Hematopoietic multipotent progenitor cell treated with erythropoietin and hydrocortisone succinate and interleukin-3 and kit ligand, for 4 days (in vitro differentiated cells): ENCODE measurements at regions not wholly inside any gene's neighbourhood (a gene's known extent, or its start where the extent isn't known, plus 50 kb on each side); places are given as distances from the start of the nearest gene placed in this dataset.
A peak's percentile ranks its signal among the peaks of the same experiment; 100 is the strongest.
"Not testable (repeated sequence)": the region's sequence is repeated elsewhere in the genome, so short reads cannot be mapped to it uniquely, and the experiment has no call there.

Experiments
- DNase-seq: peaks from one replicate; pipeline ENCODE4 v3.0.0-alpha.2; 2015

GRCh38 chr10:119996944-119997343 is 104.4 kb downstream of the SEC23IP start:
- DNase-seq = no peak

DNA sequence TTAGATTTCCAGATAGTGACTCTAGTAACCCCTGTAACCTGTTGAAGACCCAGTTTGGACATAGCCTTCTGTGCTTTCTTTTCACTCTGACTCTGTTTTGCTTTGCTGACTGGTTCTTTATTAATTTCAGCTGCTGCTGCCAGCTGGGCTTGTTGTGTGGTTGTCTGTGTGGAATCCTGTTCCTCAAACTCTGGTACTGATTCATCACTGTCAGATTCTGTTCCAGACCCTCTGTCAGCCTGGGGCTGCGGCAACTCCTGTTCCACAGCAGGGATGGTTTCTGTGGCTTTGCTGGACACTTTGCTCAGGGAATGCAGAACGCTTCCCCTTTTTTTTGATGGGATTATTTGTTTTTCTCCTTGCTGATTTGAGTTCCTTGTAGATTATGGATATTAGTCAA is 104.9 kb downstream of the SEC23IP start:
- no peak for DNase-seq

DNA sequence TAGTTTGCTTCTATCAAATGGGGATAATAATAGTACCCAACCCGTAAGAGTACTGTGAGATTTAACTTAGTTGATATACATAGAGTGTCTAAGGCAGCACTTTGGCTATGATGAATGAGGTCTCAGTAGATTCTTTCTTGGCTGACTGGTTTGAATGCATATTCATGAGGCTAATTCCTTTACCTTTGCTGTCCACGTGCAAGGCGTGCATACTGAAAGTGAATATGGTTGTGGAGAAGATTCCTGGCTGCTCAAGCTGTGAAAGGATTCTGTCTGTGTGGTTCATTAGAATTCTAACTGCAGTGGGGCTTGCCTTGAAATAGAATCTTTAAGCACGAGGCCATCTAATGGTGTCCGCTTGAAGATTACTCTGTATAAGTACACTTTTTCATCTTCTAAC is 110.3 kb downstream of the SEC23IP start:
- DNase-seq = no peak

- DNase-seq = no peak
Observed at GRCh38 chr10:120005207-120006201, 113.0 kb downstream of the SEC23IP start.

GRCh38 chr10:120007261-120007660 is 114.7 kb downstream of the SEC23IP start:
- no peak for DNase-seq

DNA sequence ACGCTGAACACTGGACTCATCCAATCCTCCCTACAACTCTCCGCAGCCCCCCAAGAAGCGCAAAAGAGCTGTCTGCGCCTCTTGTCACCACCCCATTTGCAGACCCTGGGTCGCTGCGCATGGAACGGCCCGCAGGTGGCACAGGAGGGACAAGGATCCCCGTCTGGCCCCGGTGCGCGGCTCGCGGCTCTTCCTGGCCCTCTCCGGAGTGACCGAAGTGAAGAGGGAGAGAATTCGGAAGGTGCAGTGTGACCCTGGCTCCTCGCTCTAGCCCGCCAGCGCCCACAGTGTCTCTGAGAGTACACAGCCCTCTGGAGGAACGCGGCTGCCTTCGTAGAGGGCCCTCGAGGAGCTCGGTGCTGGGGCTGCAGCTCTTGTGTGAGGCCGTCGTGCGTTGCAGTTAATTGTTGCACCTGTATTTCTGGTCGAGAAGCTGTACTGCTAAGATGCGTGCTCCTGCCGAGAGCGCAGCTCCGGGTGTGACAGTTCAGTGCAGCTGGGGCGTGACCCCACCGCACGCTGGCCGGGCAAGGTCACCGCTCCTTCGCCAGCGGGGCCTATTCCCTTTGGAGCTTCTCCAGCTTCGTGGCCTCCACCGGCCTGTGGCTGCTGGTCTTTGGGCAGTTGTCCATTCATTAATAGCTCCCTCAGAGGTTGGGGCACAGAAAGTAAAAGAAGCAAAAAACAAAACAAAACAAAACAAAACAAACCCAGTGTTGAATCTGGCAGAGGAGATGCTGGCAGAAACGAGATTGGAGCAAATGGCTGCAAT is 119.0 kb downstream of the SEC23IP start:
- DNase-seq = no peak

DNA sequence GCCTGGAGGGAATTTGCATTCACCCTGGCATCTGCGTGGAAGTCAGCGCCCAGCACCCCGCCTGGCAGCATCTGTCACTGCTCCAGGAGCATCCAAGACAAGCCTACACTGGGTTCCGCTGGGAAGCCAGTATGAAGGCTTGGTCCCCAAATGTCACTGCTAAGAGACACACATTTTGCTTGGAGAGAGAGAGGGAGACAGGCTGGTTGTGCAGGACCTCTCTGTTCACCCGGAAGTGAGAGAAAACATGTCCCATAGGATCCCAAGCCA is 119.5 kb downstream of the SEC23IP start:
- DNase-seq = no peak

- DNase-seq = no peak
Observed at GRCh38 chr10:120012566-120012965, 120.0 kb downstream of the SEC23IP start.

- no peak for DNase-seq
Observed at GRCh38 chr10:120014031-120014430, 121.5 kb downstream of the SEC23IP start.

GRCh38 chr10:120015064-120015463 is 122.5 kb downstream of the SEC23IP start:
- no peak for DNase-seq

- DNase-seq = no peak
Observed at GRCh38 chr10:120016906-120017305, 124.4 kb downstream of the SEC23IP start.

DNA sequence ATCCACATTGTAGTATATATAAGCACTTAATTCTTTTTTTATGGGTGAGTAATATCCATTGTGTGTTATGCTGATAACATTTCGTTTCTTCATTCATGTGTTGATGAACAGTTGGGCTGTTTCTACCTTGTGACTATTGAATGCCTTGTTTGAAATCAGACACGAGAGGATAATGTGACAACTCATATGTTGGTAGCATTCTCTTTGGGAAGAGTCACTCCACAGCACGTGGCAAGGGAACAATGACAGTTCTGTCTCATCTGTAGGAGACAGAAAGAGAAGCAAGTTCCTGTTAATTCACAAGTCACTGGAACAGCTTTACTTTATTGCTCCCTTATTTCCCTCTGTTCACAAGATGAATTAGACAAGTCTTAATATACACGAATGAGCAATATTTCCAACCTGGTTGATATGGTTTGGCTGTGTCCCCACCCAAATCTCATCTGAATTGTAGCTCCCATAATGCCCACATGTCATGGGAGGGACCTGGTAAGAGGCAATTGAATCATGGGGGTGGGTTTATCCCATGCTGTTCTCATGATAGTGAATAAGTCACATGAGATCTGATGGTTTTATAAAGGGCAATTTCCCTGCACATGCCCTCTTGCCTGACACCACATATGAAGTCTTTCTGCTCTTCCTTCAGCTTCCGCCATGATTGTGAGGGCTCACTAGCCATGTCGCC is 125.3 kb downstream of the SEC23IP start:
- no peak for DNase-seq

DNA sequence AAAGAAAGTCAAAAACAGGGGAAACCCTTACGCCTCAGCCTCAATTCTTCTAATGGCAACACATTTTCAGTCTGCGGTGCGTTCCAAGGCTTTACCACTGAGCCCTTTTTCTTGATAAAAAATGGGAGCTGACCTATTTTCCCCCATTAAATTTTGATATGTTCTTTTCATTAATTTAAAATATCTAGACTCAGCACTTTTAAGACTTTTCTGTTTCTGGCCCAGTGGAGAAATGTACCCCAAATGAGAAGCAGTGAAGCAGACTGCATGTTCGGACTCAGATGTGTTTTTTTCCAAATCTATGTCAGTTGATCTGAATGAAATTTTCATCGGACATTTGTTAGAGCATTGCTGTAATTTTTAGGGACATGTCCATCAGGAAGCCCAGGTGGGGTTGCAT is 126.2 kb downstream of the SEC23IP start:
- no peak for DNase-seq

DNA sequence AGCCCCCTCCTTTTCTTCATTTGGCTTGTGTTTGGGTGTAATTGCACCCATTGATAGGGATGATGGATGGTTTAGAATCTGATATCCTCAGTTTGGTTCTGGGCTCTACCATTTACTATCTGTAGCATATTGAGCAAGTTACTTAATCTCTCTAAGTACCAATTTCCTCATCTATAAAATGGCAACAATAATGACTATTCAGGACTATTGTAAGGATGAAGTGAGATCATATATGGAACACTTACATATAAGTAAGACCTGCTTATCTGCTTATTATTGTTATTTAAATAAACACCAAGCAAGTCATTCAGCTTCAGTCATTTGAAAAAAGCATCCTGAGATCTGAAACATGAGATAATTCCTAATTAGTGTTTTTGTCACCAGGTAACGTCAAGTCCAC is 127.0 kb downstream of the SEC23IP start:
- DNase-seq = no peak

GRCh38 chr10:120022357-120022756 is 129.8 kb downstream of the SEC23IP start:
- DNase-seq = no peak

DNA sequence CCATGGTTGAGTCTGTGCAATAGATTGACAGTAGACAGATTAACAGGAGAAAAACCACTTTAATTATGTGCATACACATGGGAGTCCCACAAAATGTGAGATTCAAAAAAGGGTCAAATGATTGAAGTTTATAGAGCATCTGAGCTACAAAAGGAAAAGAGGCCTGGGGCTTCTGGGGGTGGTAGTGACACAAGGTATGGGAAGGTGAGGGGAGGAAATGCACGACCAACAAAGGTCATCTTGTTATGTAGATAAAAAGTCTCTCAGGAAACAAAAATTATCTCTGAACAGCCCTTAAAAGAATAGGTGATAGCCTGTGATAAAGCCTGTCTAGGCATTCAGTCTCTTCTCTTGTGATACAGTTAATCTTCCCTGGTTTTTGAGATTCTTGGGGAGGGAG is 141.7 kb downstream of the SEC23IP start:
- DNase-seq = no peak

DNA sequence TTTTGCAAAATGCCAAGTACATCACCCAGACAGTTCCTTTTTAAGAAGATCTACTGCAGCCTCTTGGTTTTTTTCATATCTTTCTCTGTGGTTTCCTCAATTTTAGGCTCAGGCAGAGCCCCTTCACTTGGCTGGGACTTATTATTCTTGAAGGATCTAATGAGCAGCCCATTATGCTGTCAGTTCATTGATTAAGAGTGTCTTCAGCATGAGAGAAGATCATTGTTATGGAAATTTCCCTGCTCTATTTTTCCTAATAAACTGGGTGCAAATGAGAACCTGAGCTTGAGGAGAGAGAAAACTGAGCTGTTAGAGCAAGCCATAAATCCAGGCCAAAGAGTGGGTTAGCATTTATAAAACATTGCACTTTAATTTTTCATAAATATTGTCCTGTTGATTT is 146.5 kb downstream of the SEC23IP start:
- DNase-seq = no peak

DNA sequence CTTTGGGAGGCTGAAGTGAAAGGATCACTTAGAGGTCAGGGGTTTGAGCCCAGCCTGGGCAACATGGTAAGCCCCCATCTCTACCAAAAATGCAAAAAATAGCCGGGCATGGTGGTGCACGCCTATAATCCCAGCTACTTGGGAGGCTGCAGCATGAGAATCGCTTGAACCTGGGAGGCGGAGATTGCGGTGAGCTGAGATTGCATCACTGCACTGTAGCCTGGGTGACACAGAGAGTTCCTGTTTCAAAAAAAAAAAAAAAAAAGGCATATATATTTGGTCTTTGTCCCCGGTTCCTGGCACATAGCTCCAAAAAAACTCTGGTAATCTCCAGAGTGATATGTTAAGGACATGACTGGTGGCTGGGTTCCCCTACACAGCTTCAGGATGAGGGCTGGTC is 147.3 kb downstream of the SEC23IP start:
- DNase-seq = no peak

- DNase-seq = no peak
Observed at GRCh38 chr10:120041807-120042559, 149.5 kb downstream of the SEC23IP start.

DNA sequence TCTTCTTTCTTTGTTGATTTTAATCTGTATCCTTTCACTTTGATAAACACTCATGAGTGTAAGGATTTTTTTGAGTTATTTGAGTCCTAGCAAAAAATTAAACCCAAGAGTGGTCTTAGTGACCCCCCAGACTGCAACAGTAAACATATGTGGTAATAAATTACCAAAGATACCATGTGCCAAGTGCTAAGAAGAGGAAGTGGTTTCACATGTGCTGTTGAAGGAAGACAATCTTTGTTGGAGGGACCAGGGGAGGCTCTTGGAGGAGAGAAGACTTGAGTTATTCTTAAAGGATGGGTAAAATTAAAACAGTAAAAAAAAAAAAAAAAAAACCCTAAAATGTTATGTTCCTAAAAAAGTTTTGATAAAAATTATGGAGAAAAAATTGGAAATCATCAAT is 150.2 kb downstream of the SEC23IP start:
- peak; percentile 30 for DNase-seq

GRCh38 chr10:120047373-120047772 is 154.8 kb downstream of the SEC23IP start:
- DNase-seq = not testable (repeated sequence)

DNA sequence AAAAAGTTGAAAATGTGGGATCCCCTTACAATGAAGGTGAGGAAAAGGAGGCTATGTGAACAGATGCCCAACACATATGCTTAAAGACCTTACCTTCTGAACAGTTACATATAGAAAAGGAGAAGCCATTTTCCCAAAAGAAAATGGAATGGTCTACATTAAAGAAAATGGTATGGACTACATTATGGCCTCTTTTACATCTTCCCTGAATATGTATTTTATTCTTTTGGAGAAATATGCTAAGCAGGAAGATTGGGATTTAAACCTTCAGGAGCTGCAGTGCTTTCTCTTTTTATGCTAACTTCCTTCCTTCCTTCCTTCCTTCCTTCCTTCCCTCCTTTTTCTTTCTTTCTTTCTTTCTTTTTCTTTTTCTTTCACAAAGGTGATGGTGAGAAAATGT is 155.4 kb downstream of the SEC23IP start:
- no peak for DNase-seq

DNA sequence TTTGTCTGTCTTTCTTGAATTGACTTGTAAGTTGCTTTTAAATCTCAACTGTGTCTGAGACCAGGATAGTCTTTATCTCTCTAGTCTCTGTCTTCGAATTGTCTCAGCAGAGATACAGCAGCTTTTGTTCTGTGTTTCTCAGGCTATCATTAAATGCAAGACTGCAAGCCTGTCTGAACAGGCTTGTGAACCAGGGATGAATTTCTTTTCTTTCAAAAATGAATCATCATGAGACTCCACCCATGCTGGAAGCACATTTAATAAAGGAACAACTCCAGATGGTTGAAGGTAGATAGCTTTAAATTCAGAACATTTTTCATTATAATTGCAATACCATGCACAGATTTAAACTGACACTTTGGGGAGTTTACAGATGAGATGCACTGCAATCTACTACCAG is 155.9 kb downstream of the SEC23IP start:
- no peak for DNase-seq
